T-helper 1 cell (primary cell): ENCODE measurements at regions not wholly inside any gene's neighbourhood (a gene's known extent, or its start where the extent isn't known, plus 50 kb on each side); places are given as distances from the start of the nearest gene placed in this dataset.
A peak's percentile ranks its signal among the peaks of the same experiment; 100 is the strongest.
"Not testable (repeated sequence)": the region's sequence is repeated elsewhere in the genome, so short reads cannot be mapped to it uniquely, and the experiment has no call there.

Experiments
- DNase-seq, 5 donors: peaks; one replicate each; pipeline ENCODE4 v3.0.0-alpha.2; 2012 to 2020

- DNase-seq, result peak in 1 of 5 donors; percentile 24
These were observed 116.0 kb downstream of the TRIM27 start for GRCh38 chr6:28807682-28808280.

- DNase-seq, result no peak
These were observed 115.4 kb downstream of the TRIM27 start for GRCh38 chr6:28808383-28808782.

GRCh38 chr6:28809947-28810658, 113.7 kb downstream of the TRIM27 start:
- DNase-seq, result no peak

GRCh38 chr6:28810659-28811053, 113.1 kb downstream of the TRIM27 start:
- DNase-seq, result no peak

GRCh38 chr6:28811873-28812272, 111.9 kb downstream of the TRIM27 start:
- no peak for DNase-seq

- no peak for DNase-seq
These were observed 110.8 kb downstream of the TRIM27 start for GRCh38 chr6:28812778-28813569.

GRCh38 chr6:28814032-28814976, 109.5 kb downstream of the TRIM27 start:
- no peak for DNase-seq

- DNase-seq, result no peak
These were observed 107.4 kb downstream of the TRIM27 start for GRCh38 chr6:28816339-28816908.

GRCh38 chr6:28816909-28817807, 106.6 kb downstream of the TRIM27 start:
- no peak for DNase-seq

- DNase-seq, result no peak
These were observed 106.0 kb downstream of the TRIM27 start for GRCh38 chr6:28817808-28818145.

GRCh38 chr6:28824793-28825731, 98.7 kb downstream of the TRIM27 start:
- no peak for DNase-seq

- no peak for DNase-seq
These were observed 98.0 kb downstream of the TRIM27 start for GRCh38 chr6:28825732-28826293.

GRCh38 chr6:28831683-28832082, 92.1 kb downstream of the TRIM27 start:
- not testable (repeated sequence) for DNase-seq

GRCh38 chr6:28836703-28837102, 87.1 kb downstream of the TRIM27 start:
- not testable (repeated sequence) for DNase-seq

- peak; percentile 12 to 74 (median 67) for DNase-seq
These were observed 85.5 kb downstream of the TRIM27 start for GRCh38 chr6:28838289-28838633.

- peak; percentile 53 to 80 (median 70) for DNase-seq
These were observed 84.9 kb downstream of the TRIM27 start for GRCh38 chr6:28838634-28839442.

GRCh38 chr6:28839443-28840120, 84.2 kb downstream of the TRIM27 start:
- no peak for DNase-seq

- DNase-seq, result no peak
These were observed 82.5 kb downstream of the TRIM27 start for GRCh38 chr6:28841290-28841689.
